GM12878 (cell line): ENCODE measurements at regions not wholly inside any gene's neighbourhood (a gene's known extent, or its start where the extent isn't known, plus 50 kb on each side); places are given as distances from the start of the nearest gene placed in this dataset.

ENCODE experiments used
- ATAC-seq: fragments of 200-7000 bp; cut with Tn5 transposase; 3 replicates; pipeline ENCODE4 v1.9.1; 2020; ENCODE audit warnings: mild to moderate bottlenecking, moderate library complexity
- BruUV-seq: library from RNA; stranded (reverse); fragments of 400-500 nt; replicated peaks from 2 replicates; lab custom pipeline; 2021; lab: Mats Ljungman, UMichigan
- CTCF ChIA-PET: fragments of 300-600 bp; sonication (Branson Sonifier 250); formaldehyde crosslinking; extraction: SDS; loops from one replicate; lab custom pipeline; 2021; ENCODE audit warnings: inconsistent platforms; lab: Yijun Ruan, JAX
- POLR2A ChIA-PET: fragments of 350-600 bp; formaldehyde crosslinking; extraction: SDS; loops from one replicate; lab custom pipeline; 2021; ENCODE audit warnings: inconsistent platforms; lab: Charles Lee
- RAD21 ChIA-PET: fragments of 300-600 bp; sonication (Branson Sonifier 250); formaldehyde crosslinking; loops from one replicate; lab custom pipeline; 2023; ENCODE audit warnings: antibody characterized with exemption; ENCODE audit not compliant: unreplicated experiment; lab: Charles Lee
- SMC1A ChIA-PET: fragments of 300-600 bp; sonication (Branson Sonifier 250); formaldehyde crosslinking; loops from one replicate; lab custom pipeline; 2023; ENCODE audit not compliant: unreplicated experiment, uncharacterized antibody; lab: Charles Lee
- DNase-seq: peaks from one replicate; pipeline ENCODE4 v3.0.0-alpha.2; 2011; ENCODE audit warnings: low read depth, low spot score
- FAIRE-seq: peaks from 3 replicates; lab custom pipeline; 2011; peaks lifted over from hg19 to GRCh38; lab: Jason Lieb, UNC
- H2AFZ ChIP-seq: 2 replicates; pipeline ENCODE4 v1.6.0; 2011; ENCODE audit warnings: low read depth, low read length, control low read depth; ENCODE audit not compliant: control insufficient read depth
- H3K27ac ChIP-seq: 2 replicates; pipeline ENCODE4 v1.5.1; 2011; ENCODE audit warnings: control low read depth; ENCODE audit not compliant: control insufficient read depth, insufficient read depth
- H3K27me3 ChIP-seq, 2 experiments: replicated peaks in 1 of 2; 2 replicates each; pipeline versions ENCODE4 v1.6.0 to v1.6.1; 2011; ENCODE audit warnings: low read length in 1 of 2; ENCODE audit not compliant: control insufficient read depth in 2 of 2, insufficient read depth in 2 of 2
- H3K36me3 ChIP-seq, 2 experiments: 2 replicates each; pipeline ENCODE4 v1.5.1; 2011; ENCODE audit warnings: low read length in 1 of 2; ENCODE audit not compliant: control insufficient read depth in 2 of 2, insufficient read depth in 2 of 2
- H3K4me1 ChIP-seq: 2 replicates; pipeline ENCODE4 v1.6.1; 2011; ENCODE audit warnings: mild to moderate bottlenecking, low read length, moderate library complexity, mixed read lengths; ENCODE audit not compliant: control insufficient read depth, insufficient read depth
- H3K4me2 ChIP-seq: 2 replicates; pipeline ENCODE4 v1.6.0; 2011; ENCODE audit warnings: control low read depth; ENCODE audit not compliant: control insufficient read depth, insufficient read depth
- H3K4me3 ChIP-seq: fragments of 200-600 bp; sonication (generic); 2 replicates; pipeline ENCODE4 v1.5.1; 2016
- H3K79me2 ChIP-seq: 2 replicates; pipeline ENCODE4 v1.6.0; 2011; ENCODE audit warnings: low read length; ENCODE audit not compliant: control insufficient read depth, insufficient read depth
- H3K9ac ChIP-seq: 2 replicates; pipeline ENCODE4 v1.8.0; 2011; ENCODE audit warnings: low read length, control low read depth, mixed read lengths; ENCODE audit not compliant: control insufficient read depth, insufficient read depth
- H3K9me3 ChIP-seq: replicated peaks from 3 replicates; pipeline ENCODE4 v1.5.1; 2011; ENCODE audit warnings: mild to moderate bottlenecking, low read length; ENCODE audit not compliant: control insufficient read depth, insufficient read depth
- H4K20me1 ChIP-seq: 2 replicates; pipeline ENCODE4 v1.6.0; 2011; ENCODE audit not compliant: control insufficient read depth, insufficient read depth
- BHLHE40 ChIP-seq, 2 experiments: fragments of 450-650 bp in 1 of 2; IDR thresholded peaks; 2 replicates each; pipeline ENCODE4 v1.6.1; 2011 to 2017; ENCODE audit warnings: low read depth in 2 of 2, borderline replicate concordance in 1 of 2, improper control_type of control experiment in 1 of 2, low read length in 1 of 2, mild to moderate bottlenecking in 1 of 2
- CEBPB ChIP-seq, 2 experiments: fragments of 150-350 bp in 1 of 2; IDR thresholded peaks; 2 replicates each; pipeline ENCODE4 v1.6.1; 2012 to 2014; ENCODE audit warnings: low read depth in 2 of 2, low read length in 2 of 2, borderline replicate concordance in 1 of 2, inconsistent platforms in 1 of 2
- ETV6 ChIP-seq, 2 experiments: fragments of 450-650 bp in 1 of 2; IDR thresholded peaks in 1 of 2; conservative IDR thresholded peaks in 1 of 2; 2 replicates each; pipeline ENCODE4 v1.6.1; 2014; ENCODE audit warnings: antibody characterized with exemption in 1 of 2, borderline replicate concordance in 1 of 2, low read depth in 1 of 2, mild to moderate bottlenecking in 1 of 2, moderate library complexity in 1 of 2
- JUNB ChIP-seq: IDR thresholded peaks from 2 replicates; pipeline ENCODE4 v1.6.1; 2016; ENCODE audit warnings: antibody characterized with exemption, mild to moderate bottlenecking
- MEF2B ChIP-seq: fragments of 450-650 bp; IDR thresholded peaks from 2 replicates; pipeline ENCODE4 v1.6.1; 2018; ENCODE audit warnings: mild to moderate bottlenecking, moderate library complexity; ENCODE audit not compliant: partially characterized antibody, poor library complexity, severe bottlenecking
- MTA2 ChIP-seq: fragments of 450-650 bp; IDR thresholded peaks from 2 replicates; pipeline ENCODE4 v1.6.1; 2016; ENCODE audit warnings: low read depth, mild to moderate bottlenecking, moderate library complexity
- MYB ChIP-seq: fragments of 150-350 bp; IDR thresholded peaks from 2 replicates; pipeline ENCODE4 v1.6.1; 2014; ENCODE audit warnings: mild to moderate bottlenecking, low read depth, low read length, borderline replicate concordance
- NFYA ChIP-seq: IDR thresholded peaks from 2 replicates; pipeline ENCODE4 v1.6.1; 2011; ENCODE audit warnings: low read depth, mild to moderate bottlenecking, low read length, improper control_type of control experiment, borderline replicate concordance
- NFYB ChIP-seq: IDR thresholded peaks from 2 replicates; pipeline ENCODE4 v1.6.1; 2011; ENCODE audit warnings: low read depth, mild to moderate bottlenecking, low read length, improper control_type of control experiment, moderate library complexity; ENCODE audit not compliant: insufficient read depth
- POLR2AphosphoS5 ChIP-seq: IDR thresholded peaks from 2 replicates; pipeline ENCODE4 v1.6.1; 2011; ENCODE audit warnings: mild to moderate bottlenecking, low read length, inconsistent platforms
- SIN3A ChIP-seq: IDR thresholded peaks from 2 replicates; pipeline ENCODE4 v1.6.1; 2012; ENCODE audit warnings: low read depth, low read length, improper control_type of control experiment
- YY1 ChIP-seq: IDR thresholded peaks from 2 replicates; pipeline ENCODE4 v1.6.1; 2011; ENCODE audit warnings: low read depth, mild to moderate bottlenecking, low read length
- ZNF384 ChIP-seq: IDR thresholded peaks from 2 replicates; pipeline ENCODE4 v1.6.1; 2012; ENCODE audit warnings: low read depth, mild to moderate bottlenecking, low read length, improper control_type of control experiment, borderline replicate concordance
- ZSCAN29 ChIP-seq: fragments of 450-650 bp; IDR thresholded peaks from 2 replicates; pipeline ENCODE4 v1.6.1; 2017; ENCODE audit warnings: mild to moderate bottlenecking, moderate library complexity
- WGBS: methylation state at CpG from one replicate; pipeline ENCODE4 v1.1.6; 2016; ENCODE audit warnings: low lambda C conversion rate; ENCODE audit not compliant: insufficient replicate concordance, insufficient coverage; ENCODE audit errors: missing lambda C conversion rate; 5-methylcytosine and 5-hydroxymethylcytosine counted together
- in situ Hi-C: fragments of 300-500 bp; cut with MboI; formaldehyde crosslinking; loops from 9 replicates; pipeline ENCODE4 v1.14.3; 2018; ENCODE audit warnings: mixed read lengths
- intact Hi-C: fragments of 100-400 bp; cut with micrococcal nuclease; formaldehyde crosslinking; loops from one replicate; pipeline ENCODE4 v1.14.2; 2022; ENCODE audit not compliant: unreplicated experiment
- TF ChIP-seq, protein P1 (sequence below): fragments of 450-650 bp; IDR thresholded peaks from 2 replicates; pipeline ENCODE4 v1.6.1; 2014; ENCODE audit warnings: mild to moderate bottlenecking

DNA sequence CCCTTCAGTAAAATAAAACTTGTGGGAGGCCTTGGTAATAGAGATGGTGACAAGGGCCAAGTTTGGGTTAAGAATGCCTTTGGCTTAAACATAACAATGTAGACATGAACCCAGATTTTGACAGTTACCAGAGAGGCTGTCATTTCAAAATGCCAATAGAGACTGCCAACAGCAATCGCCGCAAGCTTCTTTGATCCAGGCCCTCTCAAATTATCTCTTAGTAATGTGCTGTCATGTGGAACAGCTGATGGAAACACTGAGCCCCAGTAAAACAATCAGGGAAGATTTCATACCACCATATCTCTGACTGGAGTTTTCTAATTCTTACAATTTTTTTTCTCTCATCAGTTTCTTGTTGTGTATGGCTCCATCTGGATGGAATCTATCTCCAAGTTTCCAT is 80.5 kb downstream of the ZNF330 start:
- SMC1A ChIA-PET = interaction anchor here (1.2 kb wide), 1 partner anchor 1051 kb away, joined by 3 read pairs; no protein-coding TSS in a partner anchor

More for the DNA sequence above, 80.5 kb downstream of the ZNF330 start:
- no peak overlapping the region for H3K27ac ChIP-seq
- no peak overlapping the region for H2AFZ ChIP-seq
- H3K36me3 ChIP-seq = no peaks in the 10 kb centered on the region
- intact Hi-C loops = no loop called here
- no peak overlapping the region for H3K4me3 ChIP-seq
- H3K27me3 ChIP-seq = no peaks in the 10 kb centered on the region
- DNase-seq (no peak), ATAC-seq (no peak), FAIRE-seq (no peak)
- 0 out of 2 replicates have a peak, but pooled peaks cover 3% of the 10 kb centered on the region for H3K4me1 ChIP-seq
- ChIA-PET RAD21 (no interaction called here), CTCF (interaction anchor here (0.6 kb wide), 1 partner anchor 400 kb away, joined by 3 read pairs; no protein-coding TSS in a partner anchor), POLR2A (interaction anchor here (0.5 kb wide), 1 partner anchor 1386 kb away, joined by 3 read pairs; no protein-coding TSS in a partner anchor)
- WGBS = 37% methylated on average over 2 of the region's 2 CpGs
- BruUV-seq = no TSS peak
- no peak overlapping the region for H3K9ac ChIP-seq
- H4K20me1 ChIP-seq = no peaks in the 10 kb centered on the region
- in situ Hi-C loops = loop anchor here (10.0 kb wide), 2 partner anchors 824 to 1544 kb away; partner anchors contain the start of gene INPP4B
- H3K9me3 ChIP-seq = no peaks in the 10 kb centered on the region
- H3K4me2 ChIP-seq = no peak overlapping the region
- no peaks in the 10 kb centered on the region for H3K79me2 ChIP-seq
- TF ChIP-seq ZNF384 = no peak
- TF ChIP-seq, protein P1, sequence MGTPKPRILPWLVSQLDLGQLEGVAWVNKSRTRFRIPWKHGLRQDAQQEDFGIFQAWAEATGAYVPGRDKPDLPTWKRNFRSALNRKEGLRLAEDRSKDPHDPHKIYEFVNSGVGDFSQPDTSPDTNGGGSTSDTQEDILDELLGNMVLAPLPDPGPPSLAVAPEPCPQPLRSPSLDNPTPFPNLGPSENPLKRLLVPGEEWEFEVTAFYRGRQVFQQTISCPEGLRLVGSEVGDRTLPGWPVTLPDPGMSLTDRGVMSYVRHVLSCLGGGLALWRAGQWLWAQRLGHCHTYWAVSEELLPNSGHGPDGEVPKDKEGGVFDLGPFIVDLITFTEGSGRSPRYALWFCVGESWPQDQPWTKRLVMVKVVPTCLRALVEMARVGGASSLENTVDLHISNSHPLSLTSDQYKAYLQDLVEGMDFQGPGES = no peak
- no peak for TF ChIP-seq JUNB
- TF ChIP-seq ZSCAN29 = no peak
- TF ChIP-seq MTA2 = no peak
- no peak for TF ChIP-seq NFYB
- no peak for TF ChIP-seq POLR2AphosphoS5
- TF ChIP-seq ETV6 (conservative IDR thresholded peaks at IDR 0.05 in 1 of 2, IDR thresholded peaks at IDR 0.05 in 1 of 2; ENCODE audit: borderline replicate concordance in 1 of 2, low read depth in 1 of 2) = no peak
- no peak for TF ChIP-seq MYB
- no peak for TF ChIP-seq MEF2B
- no peak for TF ChIP-seq BHLHE40 (IDR thresholded peaks at IDR 0.05; ENCODE audit: borderline replicate concordance in 1 of 2, low read depth in 2 of 2, low read length in 1 of 2)
- TF ChIP-seq NFYA = no peak
- TF ChIP-seq CEBPB (IDR thresholded peaks at IDR 0.05; ENCODE audit: borderline replicate concordance in 1 of 2, low read depth in 2 of 2, low read length in 2 of 2) = no peak
- TF ChIP-seq SIN3A = no peak
- TF ChIP-seq YY1 = no peak
